ENCODE measurements at regions not wholly inside any gene's neighbourhood (a gene's known extent, or its start where the extent isn't known, plus 50 kb on each side); places are given as distances from the start of the nearest gene placed in this dataset.

- no peak for TF ChIP-seq ETS1 (CRISPR knock-in tag; IDR thresholded peaks at IDR 0.05)
- TF ChIP-seq ZNF44 (CRISPR knock-in tag; IDR thresholded peaks at IDR 0.05), result no peak
- no peak for TF ChIP-seq FOXA1 (IDR thresholded peaks at IDR 0.05)
- no peak for TF ChIP-seq FOXA1 (CRISPR knock-in tag; IDR thresholded peaks at IDR 0.05)
- TF ChIP-seq DR1 (CRISPR knock-in tag; IDR thresholded peaks at IDR 0.05), result no peak
- TF ChIP-seq CHCHD3 (CRISPR knock-in tag; IDR thresholded peaks at IDR 0.05), result no peak
Measured at GRCh38 chr15:97479957-97480356, 480.5 kb upstream of the ARRDC4 start (continued).

- no peak for TF ChIP-seq FUBP1 (CRISPR knock-in tag; IDR thresholded peaks at IDR 0.05; ENCODE audit: borderline replicate concordance)
- no peak for TF ChIP-seq MEIS1 (CRISPR knock-in tag; IDR thresholded peaks at IDR 0.05; ENCODE audit: borderline replicate concordance)
- no peak for TF ChIP-seq MZF1 (CRISPR knock-in tag; IDR thresholded peaks at IDR 0.05; ENCODE audit: borderline replicate concordance)
- no peak for TF ChIP-seq SNAPC5 (CRISPR knock-in tag; IDR thresholded peaks at IDR 0.05; ENCODE audit: borderline replicate concordance)
- no peak for TF ChIP-seq NR2F6 (IDR thresholded peaks at IDR 0.05)
- no peak for TF ChIP-seq NR2F6 (CRISPR knock-in tag; IDR thresholded peaks at IDR 0.05)
- no peak for TF ChIP-seq ZNF83 (CRISPR knock-in tag; IDR thresholded peaks at IDR 0.05; ENCODE audit: borderline replicate concordance)
- TF ChIP-seq NFAT5 (CRISPR knock-in tag; IDR thresholded peaks at IDR 0.05), result no peak
- TF ChIP-seq GABPB1 (CRISPR knock-in tag; IDR thresholded peaks at IDR 0.05), result no peak
- no peak overlapping the region for H2AFZ ChIP-seq (ENCODE audit: low read length)
- H3K79me2 ChIP-seq (ENCODE audit: insufficient read depth, low read length), result no peaks in the 10 kb centered on the region
- intact Hi-C loops (cut with micrococcal nuclease; ENCODE audit: unreplicated experiment), result no loop called here
- in situ Hi-C loops (cut with HindIII; ENCODE audit: extremely low pct_ligation_motif_present, low pct_unique_long_range_greater_than_20kb), result no loop called here
- ATAC-seq (no peak), DNase-seq (ENCODE audit: low spot score) (no peak), FAIRE-seq (no peak)
- no TSS peak for BruUV-seq (replicated peaks)
- no peaks in the 10 kb centered on the region for H4K20me1 ChIP-seq (ENCODE audit: insufficient read depth, low read length)
- no peak overlapping the region for H3K4me3 ChIP-seq (replicated peaks in 1 of 3; ENCODE audit: insufficient read depth in 1 of 3, low read depth in 2 of 3, low read length in 3 of 3)
- ChIA-PET POLR2A (no interaction called here), CTCF (ENCODE audit: low intra/inter-chr PET ratio, low total read pairs) (no interaction called here)
- no peak overlapping the region for H3K9ac ChIP-seq (ENCODE audit: insufficient read depth, low read depth, low read length)
- H3K9me3 ChIP-seq (ENCODE audit: low read length), result peaks cover 80% of the 10 kb centered on the region
- H3K4me1 ChIP-seq (ENCODE audit: insufficient read depth, low read length), result no peaks in the 10 kb centered on the region
- no peaks in the 10 kb centered on the region for H3K36me3 ChIP-seq (replicated peaks in 1 of 2; ENCODE audit: control insufficient read depth in 1 of 2, insufficient read depth in 2 of 2, low read length in 2 of 2)
- H3K4me2 ChIP-seq (ENCODE audit: low read depth, low read length), result no peak overlapping the region
- H3K27me3 ChIP-seq (ENCODE audit: control insufficient read depth in 1 of 2, insufficient read depth in 2 of 2, low read length in 2 of 2), result no peaks in the 10 kb centered on the region
- no peak overlapping the region for H3K27ac ChIP-seq (ENCODE audit: extremely low read length, insufficient read depth, low read length)
- WGBS (ENCODE audit: low lambda C conversion rate), result 2% methylated on average over 3 of the region's 3 CpGs
Measured at GRCh38 chr15:97482521-97482920, 478.0 kb upstream of the ARRDC4 start.

Data from HepG2 (cell line).